ENCODE measurements at regions not wholly inside any gene's neighbourhood (a gene's known extent, or its start where the extent isn't known, plus 50 kb on each side); places are given as distances from the start of the nearest gene placed in this dataset.

DNA sequence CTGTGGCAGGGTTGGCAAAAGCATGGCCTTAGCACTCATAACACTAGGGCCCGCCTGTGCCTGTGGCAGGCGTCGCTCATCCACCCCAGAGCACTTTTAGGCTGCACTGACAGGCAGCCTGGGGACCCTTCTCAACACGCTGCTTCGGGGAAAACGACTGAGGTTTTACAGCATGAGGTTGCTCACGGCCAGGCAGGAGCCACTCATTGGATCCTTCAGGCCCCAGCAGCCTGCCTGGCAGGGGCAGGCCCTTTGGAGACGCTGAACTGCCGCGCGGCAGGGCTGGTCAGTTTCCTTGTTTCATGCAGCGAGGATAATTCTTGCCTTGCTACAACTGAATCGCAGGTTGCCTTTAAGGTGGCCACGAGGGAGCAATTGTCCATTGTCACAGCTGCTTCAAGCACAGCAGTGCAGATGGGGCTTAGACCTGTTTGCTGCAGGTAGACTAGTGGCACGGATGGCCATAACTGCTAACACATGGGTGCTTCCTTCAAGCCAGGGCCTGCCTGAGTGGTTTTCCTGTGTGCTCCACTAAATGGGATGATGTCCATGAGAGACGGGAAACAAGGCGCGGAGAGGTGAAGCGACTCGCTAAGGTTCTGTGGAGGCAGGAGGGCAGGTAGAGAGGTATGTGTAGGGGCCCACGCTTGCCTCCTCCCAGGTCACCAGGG, 49.9 kb upstream of the HS6ST1 start:
- DNase-seq = no peak

DNA sequence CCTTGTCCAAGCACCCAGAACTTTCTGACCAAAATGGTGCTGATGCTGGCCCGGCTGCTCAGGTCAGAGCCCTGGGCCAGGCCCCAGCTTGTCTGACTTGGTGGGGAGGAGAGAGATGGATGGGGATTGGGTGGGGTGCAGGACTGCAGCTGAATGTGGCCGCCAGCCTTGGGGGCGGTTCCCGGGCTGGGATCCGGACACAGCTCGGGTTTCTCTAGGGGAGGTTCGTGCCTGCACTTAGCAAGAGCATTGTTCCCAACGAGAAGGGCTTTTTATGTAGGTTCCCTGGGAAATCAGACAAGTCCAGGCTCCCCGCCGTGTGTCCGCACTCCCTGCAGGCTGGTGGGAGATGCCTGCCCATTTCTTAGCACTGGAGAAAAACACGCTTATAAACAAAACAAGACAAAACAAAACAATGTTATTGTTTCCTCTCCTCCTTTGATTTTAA, 50.5 kb upstream of the HS6ST1 start:
- no peak for DNase-seq

DNA sequence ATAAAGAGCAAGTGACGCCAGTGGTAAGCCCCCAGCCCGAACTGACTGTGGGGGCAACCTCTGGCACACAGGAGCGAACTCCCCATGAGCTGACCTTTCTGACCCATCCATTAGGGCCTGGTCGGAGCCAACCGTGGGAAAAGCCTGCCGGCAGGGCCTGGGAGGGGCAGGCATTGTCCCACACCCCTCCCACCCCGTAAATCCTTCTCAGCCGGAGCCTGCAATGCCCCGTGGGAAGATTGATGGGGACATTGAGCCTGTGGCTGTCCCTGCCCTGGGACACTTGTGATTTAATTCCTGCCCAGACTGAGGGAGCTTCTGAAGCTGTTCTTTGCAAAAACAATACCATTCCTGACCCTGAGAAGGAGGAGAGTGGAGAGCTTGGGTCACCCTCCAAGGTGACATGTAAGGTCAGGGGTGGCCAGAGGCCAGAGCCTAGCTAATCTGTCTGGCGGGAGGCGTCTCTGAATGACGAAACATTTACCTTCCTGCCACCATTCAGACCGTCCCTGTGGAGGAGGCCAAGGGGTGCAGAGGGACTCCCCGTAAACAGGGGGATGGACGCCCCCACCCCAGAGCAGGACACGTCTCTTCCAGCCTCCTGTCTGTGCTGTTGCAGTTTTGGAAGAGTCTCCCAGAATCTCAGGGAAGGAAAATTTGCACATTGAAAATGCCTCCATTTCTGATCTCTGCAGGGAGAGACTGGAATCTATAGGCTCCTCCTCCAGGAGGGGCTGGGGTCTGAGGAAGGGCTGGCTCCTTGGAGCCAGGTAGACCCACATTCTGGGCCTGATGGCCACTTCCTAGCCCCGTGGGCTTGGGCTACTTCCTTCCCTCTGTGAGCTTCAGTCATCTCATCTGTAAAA, 51.2 kb upstream of the HS6ST1 start:
- DNase-seq = no peak

DNA sequence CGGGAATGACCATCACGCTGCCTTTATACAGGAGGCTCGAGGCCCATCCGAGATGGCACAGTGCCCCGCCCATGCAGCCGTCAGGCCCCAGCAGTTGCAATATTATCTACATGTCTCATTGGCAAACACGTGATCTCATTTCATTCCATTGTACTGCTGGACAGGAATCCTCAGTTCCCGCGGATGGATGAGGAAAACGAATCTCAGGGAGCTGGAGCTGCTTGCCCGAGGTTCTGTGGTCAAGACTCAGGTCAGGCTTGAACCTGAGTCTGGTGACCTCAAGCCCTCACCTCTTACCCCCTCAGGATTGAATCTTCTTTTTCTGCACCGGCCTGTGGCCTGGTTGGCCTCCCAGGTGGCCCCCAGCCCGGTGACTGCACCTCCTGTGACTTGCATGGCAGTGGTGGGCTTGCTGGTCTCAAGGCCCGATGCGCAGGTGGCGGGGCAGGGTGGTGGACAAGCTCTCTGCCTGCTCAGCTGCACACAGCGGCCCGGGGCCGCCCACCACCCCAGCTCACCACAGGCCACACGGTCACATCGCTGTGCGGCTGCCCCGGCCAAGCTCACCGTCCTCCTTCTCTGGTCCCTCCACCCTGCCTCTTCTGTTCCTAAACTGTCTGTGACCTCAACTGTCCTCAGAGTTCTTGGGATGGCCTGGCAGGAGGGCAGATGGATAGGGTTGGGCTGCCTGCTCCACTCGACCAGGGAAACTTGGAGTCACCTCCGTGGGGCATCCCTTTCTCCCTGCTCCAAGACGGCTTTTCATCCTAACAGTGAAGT, 52.0 kb upstream of the HS6ST1 start:
- no peak for DNase-seq

DNA sequence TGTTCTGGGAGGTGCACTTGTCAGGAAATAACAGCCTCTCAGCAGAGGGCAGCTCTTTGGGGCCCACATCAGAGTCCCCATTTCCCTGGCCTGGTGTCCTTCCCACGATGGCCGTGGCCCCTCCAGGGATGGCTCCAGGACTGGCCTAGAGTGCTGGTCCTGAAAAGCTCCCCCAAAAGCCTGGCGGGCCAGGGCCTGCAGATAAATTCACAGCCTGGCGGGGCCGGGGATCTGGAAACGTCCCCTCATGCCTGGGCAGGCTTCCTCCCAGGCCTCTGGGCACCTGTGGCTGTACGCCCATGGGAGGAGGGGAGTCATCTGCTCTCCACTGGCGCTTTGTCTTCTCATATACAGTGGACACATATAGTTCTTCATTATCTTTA, 52.6 kb upstream of the HS6ST1 start:
- DNase-seq = no peak

DNA sequence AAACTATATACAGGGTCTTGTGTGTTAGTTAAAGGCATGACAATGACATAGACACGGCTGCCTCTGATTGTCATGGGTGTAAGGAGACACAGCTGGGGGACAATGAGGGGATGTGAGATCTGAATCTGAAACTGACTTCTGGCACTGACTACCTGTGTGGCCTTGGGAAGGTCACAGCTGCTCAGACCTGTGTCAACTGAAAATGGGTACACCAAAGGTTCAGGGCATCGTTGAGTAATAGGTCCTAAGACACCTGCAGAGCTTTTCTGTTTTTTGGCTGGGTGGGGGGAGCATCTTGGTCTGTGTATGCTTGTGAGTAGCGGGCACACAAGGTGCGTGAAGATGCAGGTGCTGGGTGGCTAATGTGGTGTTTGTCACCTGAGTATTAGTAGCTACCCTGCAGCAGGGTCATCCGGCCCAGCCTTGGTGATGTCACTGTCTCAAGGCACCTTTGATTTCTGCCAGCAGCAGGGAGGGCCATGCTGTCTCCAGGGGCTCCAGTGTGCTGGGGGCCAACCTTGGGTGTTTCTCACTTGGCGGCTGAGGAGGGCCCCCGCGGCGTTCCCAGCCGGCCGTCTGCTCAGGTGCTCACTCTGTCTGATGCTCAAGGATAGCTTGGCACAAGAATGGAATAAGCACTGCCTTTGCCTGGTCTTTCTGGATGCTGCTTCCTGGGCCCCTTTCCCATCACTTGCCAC, 53.1 kb upstream of the HS6ST1 start:
- no peak for DNase-seq

DNA sequence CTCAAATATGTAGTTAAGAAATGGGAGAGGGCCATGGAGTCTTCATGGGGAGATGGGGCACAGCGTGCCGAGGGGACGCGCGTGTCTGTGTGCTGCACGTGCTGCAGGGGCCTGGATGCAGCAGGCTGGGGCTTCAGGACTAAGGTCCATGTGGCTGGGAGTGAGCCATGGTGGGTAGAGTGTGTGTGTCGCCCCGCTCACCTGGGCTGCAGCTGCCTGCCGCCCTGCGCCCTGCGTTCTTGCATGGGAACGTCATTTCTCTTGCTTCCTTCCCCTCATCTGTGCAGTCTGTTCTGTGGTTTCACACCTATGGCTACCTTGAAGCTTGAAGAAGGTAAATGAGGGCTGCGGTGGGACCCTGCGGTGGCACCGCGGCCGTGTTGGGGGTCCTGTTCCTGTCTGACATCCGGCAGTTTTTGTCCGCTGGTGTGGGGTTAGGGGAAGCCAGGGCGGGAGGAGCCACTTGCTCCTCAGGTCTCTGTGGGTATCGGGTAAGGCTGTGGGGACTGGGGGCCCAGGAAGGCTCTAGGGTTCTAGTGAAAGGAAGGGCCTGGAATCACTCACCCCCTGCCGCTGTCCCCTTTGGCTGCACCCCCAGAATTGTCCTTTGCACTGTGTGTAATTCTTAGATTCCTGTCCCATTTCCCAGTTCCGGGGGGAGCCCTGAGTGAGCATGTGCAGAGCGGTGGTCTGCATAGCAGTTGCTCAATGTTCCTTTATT, 54.1 kb upstream of the HS6ST1 start:
- peak; percentile 84 for DNase-seq

DNA sequence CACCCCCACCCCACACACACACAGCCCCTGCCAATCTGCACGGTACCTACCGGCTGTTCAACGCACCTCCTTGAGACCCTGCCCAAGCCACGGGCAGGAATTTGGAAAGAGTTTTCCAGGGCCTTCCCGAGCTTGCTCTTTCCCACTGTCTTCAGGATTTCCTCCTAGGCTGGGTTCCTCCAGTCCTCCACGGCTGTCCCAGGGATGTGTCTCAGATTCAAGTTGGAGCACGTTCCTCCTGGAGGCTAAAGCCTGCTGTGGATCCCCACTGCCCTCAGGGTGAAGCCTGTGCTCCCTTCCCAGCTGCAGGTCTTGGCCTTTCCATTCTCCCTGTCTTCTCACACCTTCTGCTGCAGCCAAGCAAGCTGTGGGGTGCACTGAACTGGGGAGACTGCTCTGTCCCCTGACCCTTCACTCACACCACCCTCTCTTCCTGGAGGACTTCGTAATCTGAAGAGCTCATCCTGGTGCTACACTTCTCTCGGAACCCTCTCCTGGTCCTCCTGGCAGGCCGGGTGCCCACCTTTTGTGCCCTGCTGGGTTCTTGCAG, 54.9 kb upstream of the HS6ST1 start:
- DNase-seq = no peak

GRCh38 chr2:128374001-128374710, 55.5 kb upstream of the HS6ST1 start:
- no peak for DNase-seq

DNA sequence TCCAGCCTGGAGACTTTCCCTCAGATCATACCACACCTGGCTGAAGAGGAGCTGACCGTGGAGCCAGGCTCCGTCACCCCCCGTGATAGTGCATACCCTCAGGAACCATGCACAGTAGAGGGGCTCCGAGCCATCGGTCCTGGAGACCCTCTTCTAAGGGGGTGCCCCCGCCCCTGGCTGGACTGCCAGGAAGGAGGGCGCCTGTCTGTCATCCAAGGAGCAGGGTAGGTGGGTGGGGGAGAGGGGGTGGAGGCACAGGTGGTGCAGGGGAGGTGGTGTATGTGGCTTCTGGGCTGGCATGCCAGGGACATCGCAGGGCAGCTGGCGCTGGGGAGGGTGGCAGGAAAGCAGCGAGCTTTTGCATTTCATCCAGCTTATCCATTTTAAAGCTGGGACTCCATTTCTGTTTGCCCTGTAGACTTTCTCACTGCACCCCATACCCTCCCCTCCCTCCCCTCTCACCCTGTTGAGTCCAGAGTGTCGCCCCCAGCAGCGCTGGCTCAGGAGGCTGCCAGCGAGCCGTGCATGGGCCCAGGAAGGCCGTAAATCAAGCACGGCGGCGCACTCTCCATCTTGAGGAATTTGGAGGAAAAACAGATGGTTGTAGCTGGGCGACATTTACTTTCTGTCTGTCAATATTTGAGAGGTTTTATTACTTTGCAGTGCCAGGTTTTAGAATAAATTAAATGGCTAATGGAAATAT, 56.2 kb upstream of the HS6ST1 start:
- DNase-seq = no peak

DNA sequence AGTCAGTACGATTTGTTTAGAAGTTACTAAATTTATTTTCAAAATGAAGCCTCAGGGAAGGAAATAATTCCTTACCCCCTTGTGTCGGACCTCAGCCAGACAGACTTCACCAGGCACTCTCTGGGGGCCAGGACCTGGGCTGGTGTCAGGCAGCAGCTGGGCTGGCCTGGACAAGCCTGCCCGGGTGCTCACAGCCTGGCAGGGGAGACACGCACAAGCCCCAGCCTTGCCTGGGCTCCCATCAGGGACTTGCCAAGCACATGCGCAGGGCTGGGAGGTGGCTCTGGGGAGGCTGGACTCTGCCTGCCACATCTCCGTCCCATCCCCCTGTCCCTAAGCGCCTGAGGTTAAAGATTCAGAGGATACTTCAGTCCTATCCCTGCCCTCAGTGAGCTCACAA, 56.8 kb upstream of the HS6ST1 start:
- DNase-seq = no peak

DNA sequence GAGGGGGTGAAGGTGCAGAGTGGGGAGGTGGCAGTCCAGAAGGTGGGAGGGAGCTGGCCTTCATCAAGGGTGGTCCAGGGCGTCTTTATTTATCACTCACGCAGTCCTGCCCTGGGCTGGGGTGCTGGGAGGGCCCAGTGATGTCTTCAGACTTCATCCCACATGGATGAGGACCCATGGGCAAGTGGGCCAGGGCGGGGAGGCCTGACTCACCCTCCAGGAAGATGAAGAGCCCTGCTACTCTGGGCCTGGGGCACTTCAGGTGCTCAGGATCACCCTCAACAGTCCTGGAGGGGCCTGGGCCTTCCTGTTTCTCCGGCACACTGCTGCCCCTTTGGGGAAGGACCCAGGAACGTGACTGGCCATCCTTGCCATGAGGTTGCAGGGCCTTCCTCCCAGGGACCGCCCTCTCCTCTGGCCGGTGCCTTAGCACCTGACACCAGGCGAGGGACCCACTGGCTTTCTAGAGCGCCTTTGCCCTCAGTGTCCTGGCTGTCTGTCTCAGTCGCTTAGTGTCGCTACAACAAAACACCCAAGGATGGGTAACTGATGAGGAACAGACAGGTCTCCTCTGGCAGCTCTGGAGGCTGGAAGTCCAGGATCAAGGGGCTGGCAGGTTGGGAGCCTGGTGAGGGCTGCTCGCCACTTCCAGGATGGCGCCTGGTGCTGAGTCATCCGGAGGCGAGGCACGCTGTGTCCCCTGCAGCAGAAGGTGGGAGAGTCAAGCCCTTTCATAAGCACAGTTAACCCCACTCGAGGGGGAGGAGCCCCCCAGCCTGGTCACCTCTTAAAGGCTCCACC, 57.8 kb upstream of the HS6ST1 start:
- DNase-seq = no peak

DNA sequence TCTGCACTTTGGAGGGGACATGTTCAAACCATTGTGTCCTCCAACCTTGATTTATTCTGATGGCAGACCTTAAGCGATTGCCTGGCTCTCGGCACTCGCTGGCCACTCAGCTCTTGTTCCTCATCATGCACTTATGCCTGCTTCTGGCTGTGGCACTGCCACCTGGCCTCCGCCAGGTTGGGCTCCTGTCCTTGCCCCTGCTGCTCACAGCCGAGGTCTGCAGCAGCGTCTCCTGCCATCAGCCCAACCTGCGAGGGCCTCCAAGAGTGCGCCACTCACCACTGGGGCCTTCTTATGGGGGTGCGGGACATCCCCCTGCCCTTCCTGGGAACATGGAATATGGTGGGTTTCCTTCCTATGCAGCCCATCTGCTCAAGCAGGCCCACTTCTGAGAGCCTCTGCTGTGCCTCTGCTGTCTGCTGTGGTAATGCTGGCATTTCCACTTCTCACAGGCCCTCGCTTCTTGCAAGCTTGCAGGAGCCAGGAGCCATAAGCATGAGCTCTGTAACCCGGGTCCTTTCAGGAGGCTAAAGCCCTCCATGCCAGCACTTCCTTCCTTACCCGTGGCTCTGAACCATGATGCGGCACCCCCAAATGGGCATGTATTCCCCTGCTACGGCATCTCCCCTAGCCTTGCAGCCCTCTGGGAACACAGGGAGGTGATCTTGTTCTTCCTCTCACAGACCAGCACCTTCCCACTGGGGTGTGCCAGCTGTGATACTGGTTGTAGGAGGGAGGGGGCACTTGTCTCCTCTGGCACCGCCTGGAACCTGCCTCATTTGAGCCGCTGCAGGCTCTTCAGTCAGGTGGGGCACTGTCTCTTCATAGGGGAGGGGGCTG, 58.6 kb upstream of the HS6ST1 start:
- no peak for DNase-seq

GRCh38 chr2:128378231-128379020, 59.8 kb upstream of the HS6ST1 start:
- DNase-seq = no peak

DNA sequence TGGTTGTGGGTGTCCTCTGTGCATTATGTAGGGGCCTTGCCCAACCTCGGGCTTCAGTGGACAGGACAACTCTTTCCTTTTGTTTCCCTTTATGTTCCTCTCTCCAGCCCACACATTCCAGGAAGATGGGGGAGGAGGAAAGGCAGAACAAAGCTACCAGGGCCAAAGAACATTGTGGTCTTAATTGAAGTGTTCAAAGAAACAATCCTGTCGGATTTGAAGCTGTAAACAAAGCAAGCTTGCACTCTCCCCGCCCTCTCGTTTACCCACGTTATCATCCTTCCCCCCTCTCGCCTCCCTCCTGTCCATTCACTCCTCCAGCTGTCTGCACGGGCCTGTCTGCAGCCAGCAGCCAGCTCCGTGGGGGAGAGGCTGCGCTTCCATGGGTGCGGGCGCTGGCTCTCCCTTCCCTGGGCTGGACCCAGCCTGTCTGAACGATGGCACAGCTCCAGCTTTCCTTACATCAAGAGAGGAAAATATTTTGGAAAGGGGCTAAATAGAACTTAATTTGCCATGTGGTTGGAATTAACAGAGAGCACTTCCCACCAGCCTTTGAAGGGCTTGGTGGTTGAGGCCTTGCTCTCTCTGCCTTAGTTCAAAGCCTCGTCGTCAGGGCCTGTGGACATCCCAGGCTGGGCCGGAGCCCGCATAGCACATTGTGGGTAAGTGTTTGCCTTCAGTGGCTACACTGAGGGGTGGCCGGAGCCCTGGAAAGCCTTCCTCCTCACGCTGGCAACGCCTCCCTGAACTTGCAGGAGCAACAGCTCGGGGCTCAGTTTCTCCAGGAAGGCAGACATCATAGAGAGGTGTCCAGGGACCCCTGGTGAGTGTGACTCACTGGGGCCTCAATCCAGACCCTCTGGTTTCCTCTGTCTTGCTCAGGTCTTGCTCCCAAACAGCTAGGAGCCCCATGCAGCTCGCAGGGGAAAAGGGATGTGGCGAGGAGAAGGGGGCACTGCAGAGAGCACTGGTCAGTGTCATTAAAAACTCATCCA, 60.6 kb upstream of the HS6ST1 start:
- DNase-seq = no peak

DNA sequence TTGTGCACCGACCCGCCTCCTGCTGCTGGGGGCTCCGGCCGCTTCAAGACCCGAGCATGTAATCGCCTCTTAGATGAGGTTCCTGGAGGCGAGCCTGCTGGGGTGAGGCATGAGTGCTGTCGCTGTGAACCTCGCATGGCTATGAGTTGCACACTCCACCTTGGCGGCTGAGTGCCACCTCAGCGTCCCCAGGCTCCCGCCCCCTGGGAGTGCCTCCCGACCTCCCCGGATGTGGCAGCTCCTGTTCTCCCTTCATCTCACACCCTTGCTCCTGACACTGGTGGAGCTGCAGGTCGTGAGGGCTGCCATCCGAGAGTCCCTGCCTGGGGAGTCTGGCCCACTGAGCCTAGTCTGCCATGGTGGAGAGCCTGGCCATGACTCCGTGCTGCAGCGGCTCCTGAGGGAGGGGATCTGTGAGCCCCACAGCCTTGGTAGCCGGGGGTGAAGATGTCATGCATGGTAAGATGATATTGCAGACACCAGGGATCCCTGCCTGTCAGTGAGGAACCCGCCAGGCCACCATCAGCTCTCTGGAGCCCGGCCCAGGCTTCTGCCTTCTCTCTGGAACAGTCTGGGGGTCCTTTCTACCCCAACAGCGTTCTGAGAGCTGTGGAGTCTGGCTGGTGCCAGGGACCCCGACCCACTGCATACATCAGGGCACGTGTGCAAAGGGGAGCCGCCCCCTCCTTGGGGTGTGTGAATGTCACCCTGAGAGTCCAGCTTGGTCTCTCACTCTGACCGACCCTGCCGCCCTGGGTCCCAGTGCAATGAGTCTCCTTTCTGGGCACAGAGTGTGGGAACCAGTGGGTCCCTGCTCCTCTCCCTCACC, 61.6 kb upstream of the HS6ST1 start:
- DNase-seq = no peak
